HCT116 (cell line): ENCODE measurements at regions not wholly inside any gene's neighbourhood (a gene's known extent, or its start where the extent isn't known, plus 50 kb on each side); places are given as distances from the start of the nearest gene placed in this dataset.

Experiments
- ATAC-seq: fragments of 200-7000 bp; cut with Tn5 transposase; 2 replicates; pipeline ENCODE4 v1.9.1; 2020; ENCODE audit warnings: mild to moderate bottlenecking, moderate library complexity
- BruUV-seq: library from RNA; stranded (reverse); fragments of 400-500 nt; replicated peaks from 2 replicates; lab custom pipeline; 2021; lab: Mats Ljungman, UMichigan
- CTCF ChIA-PET: fragments of 300-600 bp; sonication (Branson Sonifier 250); formaldehyde crosslinking; loops from one replicate; lab custom pipeline; 2021; ENCODE audit warnings: antibody characterized with exemption; lab: Charles Lee
- POLR2A ChIA-PET: fragments of 300-600, 350-600 bp; sonication (Branson Sonifier 250); formaldehyde crosslinking; loops from one replicate; lab custom pipeline; 2021; ENCODE audit warnings: antibody characterized with exemption; lab: Charles Lee
- RAD21 ChIA-PET, 2 experiments: fragments of 300-600 bp; sonication (Branson Sonifier 250); formaldehyde crosslinking; loops; one replicate each; lab custom pipeline; 2023; ENCODE audit warnings: low total read pairs in 2 of 2; ENCODE audit not compliant: uncharacterized antibody in 2 of 2, unreplicated experiment in 2 of 2, low non-redundant PET in 1 of 2; lab: Charles Lee
- DNase-seq: peaks from one replicate; pipeline ENCODE4 v3.0.0-alpha.2; 2010; ENCODE audit warnings: low read depth, low spot score
- H2AFZ ChIP-seq: fragments of 200-600 bp; shearing (Covaris generic), sonication (generic); 2 replicates; pipeline ENCODE4 v1.6.1; 2017; ENCODE audit warnings: low read depth, mixed run types, mixed read lengths, antibody characterized with exemption, low read length; ENCODE audit not compliant: poor library complexity, severe bottlenecking
- H3K27ac ChIP-seq: 2 replicates; pipeline ENCODE4 v1.5.1; 2012; ENCODE audit warnings: low read depth, low read length
- H3K27me3 ChIP-seq: fragments of 200-600 bp; sonication (generic); 2 replicates; pipeline ENCODE4 v1.6.1; 2016; ENCODE audit warnings: mixed run types, low read length, mixed read lengths; ENCODE audit not compliant: insufficient read depth
- H3K36me3 ChIP-seq, 2 experiments: fragments of 200-500 bp in 1 of 2; fragments of 200-600 bp in 1 of 2; sonication (Bioruptor generic) in 1 of 2; sonication (generic) in 1 of 2; 2 replicates each; pipeline versions ENCODE4 v1.5.1 to v1.6.1; 2014 to 2016; ENCODE audit warnings: low read length in 2 of 2, inconsistent platforms in 1 of 2, mixed read lengths in 1 of 2, mixed run types in 1 of 2; ENCODE audit not compliant: insufficient read depth in 2 of 2, control insufficient read depth in 1 of 2
- H3K4me1 ChIP-seq, 2 experiments: fragments of 200-600 bp in 1 of 2; sonication (generic) in 1 of 2; 2 replicates each; pipeline versions ENCODE4 v1.5.1 to v1.6.1; 2012 to 2017; ENCODE audit warnings: low read length in 2 of 2, inconsistent platforms in 1 of 2, mild to moderate bottlenecking in 1 of 2, mixed read lengths in 1 of 2, mixed run types in 1 of 2, moderate library complexity in 1 of 2; ENCODE audit not compliant: insufficient read depth in 2 of 2, control insufficient read depth in 1 of 2
- H3K4me2 ChIP-seq: fragments of 200-600 bp; sonication (generic); 2 replicates; pipeline ENCODE4 v1.6.1; 2017; ENCODE audit warnings: mixed run types, low read length, mixed read lengths
- H3K4me3 ChIP-seq, 2 experiments: fragments of 200-600 bp in 1 of 2; sonication (generic) in 1 of 2; replicated peaks in 1 of 2; 2 replicates each; pipeline ENCODE4 v1.5.1; 2011 to 2016; ENCODE audit warnings: low read length in 2 of 2, control low read depth in 1 of 2, low read depth in 1 of 2, mild to moderate bottlenecking in 1 of 2, mixed read lengths in 1 of 2, mixed run types in 1 of 2
- H3K79me2 ChIP-seq: fragments of 200-600 bp; sonication (generic); 2 replicates; pipeline ENCODE4 v1.6.1; 2017; ENCODE audit warnings: mild to moderate bottlenecking, mixed run types, low read length, moderate library complexity, mixed read lengths; ENCODE audit not compliant: insufficient read depth
- H3K9ac ChIP-seq: fragments of 200-600 bp; sonication (generic); 2 replicates; pipeline ENCODE4 v1.6.1; 2016; ENCODE audit warnings: low read length, mixed read lengths
- H3K9me2 ChIP-seq: fragments of 200-600 bp; sonication (generic), shearing (Covaris generic); 2 replicates; pipeline ENCODE4 v1.6.1; 2017; ENCODE audit warnings: mixed run types, mild to moderate bottlenecking, moderate library complexity; ENCODE audit not compliant: insufficient read depth
- H3K9me3 ChIP-seq, 2 experiments: fragments of 200-500 bp in 1 of 2; fragments of 200-600 bp in 1 of 2; sonication (Bioruptor generic) in 1 of 2; sonication (generic) in 1 of 2; 2 replicates each; pipeline ENCODE4 v1.6.1; 2014 to 2017; ENCODE audit warnings: low read length in 2 of 2, mixed read lengths in 2 of 2, inconsistent platforms in 1 of 2, low read depth in 1 of 2, mild to moderate bottlenecking in 1 of 2, mixed run types in 1 of 2, moderate library complexity in 1 of 2; ENCODE audit not compliant: control insufficient read depth in 1 of 2, insufficient read depth in 1 of 2
- H4K20me1 ChIP-seq: fragments of 200-600 bp; sonication (generic), shearing (Covaris generic); 2 replicates; pipeline ENCODE4 v1.6.1; 2017; ENCODE audit warnings: mixed run types, mild to moderate bottlenecking, moderate library complexity; ENCODE audit not compliant: insufficient read depth
- CEBPB ChIP-seq: IDR thresholded peaks from 2 replicates; pipeline ENCODE4 v1.6.1; 2012; ENCODE audit warnings: low read depth
- EGR1 ChIP-seq: IDR thresholded peaks from 2 replicates; pipeline ENCODE4 v1.6.1; 2012; ENCODE audit warnings: low read depth
- EZH2phosphoT487 ChIP-seq: fragments of 200-600 bp; IDR thresholded peaks from 2 replicates; pipeline ENCODE4 v1.6.1; 2018; ENCODE audit warnings: antibody characterized with exemption, borderline replicate concordance
- FOSL1 ChIP-seq: IDR thresholded peaks from 2 replicates; pipeline ENCODE4 v1.6.1; 2012; ENCODE audit warnings: low read depth
- JUND ChIP-seq: IDR thresholded peaks from 2 replicates; pipeline ENCODE4 v1.6.1; 2012
- MAX ChIP-seq: IDR thresholded peaks from 2 replicates; pipeline ENCODE4 v1.6.1; 2012
- POLR2A ChIP-seq: IDR thresholded peaks from 2 replicates; pipeline ENCODE4 v1.7.0; 2011; ENCODE audit warnings: borderline replicate concordance; ENCODE audit not compliant: insufficient read depth, insufficient read length; ENCODE audit errors: extremely low read depth
- POLR2AphosphoS5 ChIP-seq: IDR thresholded peaks from 2 replicates; pipeline ENCODE4 v1.6.1; 2011; ENCODE audit warnings: mild to moderate bottlenecking, low read depth, low read length, moderate library complexity
- SIN3A ChIP-seq: IDR thresholded peaks from 2 replicates; pipeline ENCODE4 v1.6.1; 2012; ENCODE audit warnings: low read depth
- SP1 ChIP-seq: IDR thresholded peaks from 2 replicates; pipeline ENCODE4 v1.6.1; 2012; ENCODE audit warnings: low read depth
- TCF7L2 ChIP-seq: IDR thresholded peaks from 2 replicates; pipeline ENCODE4 v1.7.0; 2011; ENCODE audit warnings: borderline replicate concordance, inconsistent platforms; ENCODE audit not compliant: insufficient read depth, insufficient read length; ENCODE audit errors: extremely low read depth
- YY1 ChIP-seq: IDR thresholded peaks from 2 replicates; pipeline ENCODE4 v1.6.1; 2011; ENCODE audit warnings: low read length, low read depth, moderate library complexity, mild to moderate bottlenecking; ENCODE audit not compliant: insufficient replicate concordance; ENCODE audit errors: extremely low read depth
- ZFX ChIP-seq: fragments of 450-650 bp; IDR thresholded peaks from 2 replicates; pipeline ENCODE4 v1.6.1; 2017
- ZNF274 ChIP-seq: fragments of 200-500 bp; sonication (Bioruptor generic); IDR thresholded peaks from 2 replicates; pipeline ENCODE4 v1.6.1; 2014; ENCODE audit warnings: mild to moderate bottlenecking, low read depth, low read length, inconsistent platforms
- intact Hi-C: fragments of 100-400 bp; cut with micrococcal nuclease; formaldehyde crosslinking; loops from 2 replicates; pipeline ENCODE4 v1.10.0; 2022
- TF ChIP-seq, protein P1 (sequence below): IDR thresholded peaks from 2 replicates; pipeline ENCODE4 v1.6.1; 2011; ENCODE audit warnings: mild to moderate bottlenecking, low read length, moderate library complexity; ENCODE audit not compliant: insufficient replicate concordance; ENCODE audit errors: extremely low read depth

- TF ChIP-seq POLR2AphosphoS5 (no peak), JUND (no peak)
Measured at GRCh38 chr3:82957079-82957478, 1195.6 kb upstream of the GBE1 start (continued).

DNA sequence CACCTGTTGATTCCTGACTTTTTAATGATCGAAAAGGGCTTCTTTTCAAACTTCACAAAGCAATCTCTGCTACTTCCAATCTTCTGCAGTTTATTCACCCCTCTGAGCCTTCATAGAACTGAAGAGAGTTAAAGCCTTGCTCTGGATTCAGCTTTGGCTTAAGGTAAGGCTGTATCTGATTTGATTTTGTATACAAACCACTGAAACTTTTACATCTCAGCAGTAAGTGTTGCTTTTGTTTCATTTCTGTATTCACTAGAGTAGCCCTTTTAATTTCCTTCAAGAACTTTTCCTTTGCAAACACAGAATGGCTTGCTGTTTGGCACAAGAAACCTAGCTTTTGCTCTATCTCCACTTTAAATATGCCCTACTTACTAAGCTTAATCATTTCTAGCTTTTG lies 1193.0 kb upstream of the GBE1 start:
- no peak for ATAC-seq
- Histone ChIP-seq H3K9me3 (peaks cover 8 to 12% of the 10 kb centered on the region in 2 experiments; a peak in 2 of 4 replicates), H3K27ac (no peak overlapping the region), H3K79me2 (no peaks in the 10 kb centered on the region), H3K4me2 (no peak overlapping the region), H3K4me1 (no peaks in the 10 kb centered on the region), H2AFZ (no peak overlapping the region), H3K36me3 (no peaks in the 10 kb centered on the region), H4K20me1 (no peaks in the 10 kb centered on the region), H3K9ac (no peak overlapping the region), H3K27me3 (no peaks in the 10 kb centered on the region), H3K9me2 (no peaks in the 10 kb centered on the region), H3K4me3 (no peak overlapping the region)
- no peak for DNase-seq
- ChIA-PET RAD21 (no interaction called here), POLR2A (no interaction called here), CTCF (no interaction called here)
- TF ChIP-seq POLR2A, result no peak
- TF ChIP-seq POLR2AphosphoS5, result no peak
- TF ChIP-seq CEBPB, result no peak
- no peak for TF ChIP-seq SIN3A
- TF ChIP-seq MAX, result no peak
- no peak for TF ChIP-seq ZNF274
- no peak for TF ChIP-seq SP1
- TF ChIP-seq EGR1, result no peak
- TF ChIP-seq FOSL1, result no peak
- intact Hi-C loops, result no loop called here
- no TSS peak for BruUV-seq

- BruUV-seq, result no TSS peak
Measured at GRCh38 chr3:82942041-82942440, 1180.6 kb upstream of the GBE1 start.

More at GRCh38 chr3:82942041-82942440, 1180.6 kb upstream of the GBE1 start:
- Histone ChIP-seq H3K79me2 (no peaks in the 10 kb centered on the region), H3K9me2 (no peaks in the 10 kb centered on the region), H3K4me2 (no peak overlapping the region), H4K20me1 (no peaks in the 10 kb centered on the region), H3K36me3 (no peaks in the 10 kb centered on the region), H3K9ac (no peak overlapping the region)
- CTCF ChIA-PET, result no interaction called here
- POLR2A ChIA-PET, result no interaction called here
- no peak for ATAC-seq
- TF ChIP-seq ZNF274 (no peak), ZFX (no peak), POLR2AphosphoS5 (no peak), EGR1 (no peak), TCF7L2 (no peak), YY1 (no peak), EZH2phosphoT487 (no peak)
- TF ChIP-seq, protein P1, sequence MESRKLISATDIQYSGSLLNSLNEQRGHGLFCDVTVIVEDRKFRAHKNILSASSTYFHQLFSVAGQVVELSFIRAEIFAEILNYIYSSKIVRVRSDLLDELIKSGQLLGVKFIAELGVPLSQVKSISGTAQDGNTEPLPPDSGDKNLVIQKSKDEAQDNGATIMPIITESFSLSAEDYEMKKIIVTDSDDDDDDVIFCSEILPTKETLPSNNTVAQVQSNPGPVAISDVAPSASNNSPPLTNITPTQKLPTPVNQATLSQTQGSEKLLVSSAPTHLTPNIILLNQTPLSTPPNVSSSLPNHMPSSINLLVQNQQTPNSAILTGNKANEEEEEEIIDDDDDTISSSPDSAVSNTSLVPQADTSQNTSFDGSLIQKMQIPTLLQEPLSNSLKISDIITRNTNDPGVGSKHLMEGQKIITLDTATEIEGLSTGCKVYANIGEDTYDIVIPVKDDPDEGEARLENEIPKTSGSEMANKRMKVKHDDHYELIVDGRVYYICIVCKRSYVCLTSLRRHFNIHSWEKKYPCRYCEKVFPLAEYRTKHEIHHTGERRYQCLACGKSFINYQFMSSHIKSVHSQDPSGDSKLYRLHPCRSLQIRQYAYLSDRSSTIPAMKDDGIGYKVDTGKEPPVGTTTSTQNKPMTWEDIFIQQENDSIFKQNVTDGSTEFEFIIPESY, result no peak
- TF ChIP-seq, all 23 proteins: peak for 0
- Histone ChIP-seq H3K27ac (no peak overlapping the region), H3K4me3 (no peak overlapping the region), H3K27me3 (no peaks in the 10 kb centered on the region), H2AFZ (no peak overlapping the region), H3K4me1 (no peaks in the 10 kb centered on the region), H3K9me3 (peaks cover 10 to 13% of the 10 kb centered on the region in 2 experiments; a peak in 3 of 4 replicates)
- intact Hi-C loops, result no loop called here
- RAD21 ChIA-PET, result no interaction called here
- DNase-seq, result no peak
